Panc1 (cell line): ENCODE measurements at regions not wholly inside any gene's neighbourhood (a gene's known extent, or its start where the extent isn't known, plus 50 kb on each side); places are given as distances from the start of the nearest gene placed in this dataset.

Source experiments
- ATAC-seq: fragments of 200-7000 bp; cut with Tn5 transposase; 2 replicates; pipeline ENCODE4 v1.9.1; 2020; ENCODE audit warnings: mild to moderate bottlenecking, moderate library complexity
- BruUV-seq: library from RNA; stranded (reverse); fragments of 400-500 nt; replicated peaks from 2 replicates; lab custom pipeline; 2021; lab: Mats Ljungman, UMichigan
- CTCF ChIA-PET: fragments of 300-600 bp; sonication (Branson Sonifier 250); formaldehyde crosslinking; loops from one replicate; lab custom pipeline; 2022; ENCODE audit warnings: antibody characterized with exemption; lab: Charles Lee
- POLR2A ChIA-PET: fragments of 300-600 bp; sonication (Branson Sonifier 250); formaldehyde crosslinking; loops from one replicate; lab custom pipeline; 2022; ENCODE audit warnings: antibody characterized with exemption; lab: Charles Lee
- DNase-seq: peaks from one replicate; pipeline ENCODE4 v3.0.0-alpha.2; 2010; ENCODE audit warnings: low read depth, low spot score
- H3K27ac ChIP-seq: 2 replicates; pipeline ENCODE4 v1.5.1; 2011; ENCODE audit warnings: mild to moderate bottlenecking, low read length, inconsistent platforms
- H3K27me3 ChIP-seq: fragments of 200-500 bp; sonication (Bioruptor generic); 2 replicates; pipeline ENCODE4 v1.6.0; 2014; ENCODE audit warnings: low read length, inconsistent platforms; ENCODE audit not compliant: control insufficient read depth, insufficient read depth
- H3K36me3 ChIP-seq: fragments of 200-500 bp; sonication (Bioruptor generic); 2 replicates; pipeline ENCODE4 v1.5.1; 2014; ENCODE audit warnings: inconsistent platforms, mild to moderate bottlenecking, low read length, moderate library complexity; ENCODE audit not compliant: control insufficient read depth, insufficient read depth
- H3K4me1 ChIP-seq: 2 replicates; pipeline ENCODE4 v1.5.1; 2011; ENCODE audit warnings: inconsistent platforms, mild to moderate bottlenecking, low read length, moderate library complexity; ENCODE audit not compliant: control insufficient read depth, insufficient read depth
- H3K4me3 ChIP-seq, 2 experiments: 2 replicates each; pipeline ENCODE4 v1.5.1; 2011 to 2012; ENCODE audit warnings: low read depth in 2 of 2, low read length in 2 of 2, mild to moderate bottlenecking in 2 of 2, inconsistent platforms in 1 of 2, moderate library complexity in 1 of 2
- H3K9me3 ChIP-seq: fragments of 200-500 bp; sonication (Bioruptor generic); 2 replicates; pipeline ENCODE4 v1.5.1; 2014; ENCODE audit warnings: low read depth, mild to moderate bottlenecking, inconsistent platforms, low read length, moderate library complexity; ENCODE audit not compliant: control insufficient read depth, insufficient read depth
- CTCF ChIP-seq: fragments of 450-650 bp; IDR thresholded peaks from 2 replicates; pipeline ENCODE4 v1.5.1; 2017; ENCODE audit warnings: mild to moderate bottlenecking
- POLR2AphosphoS5 ChIP-seq: IDR thresholded peaks from 2 replicates; pipeline ENCODE4 v1.6.1; 2012; ENCODE audit warnings: mild to moderate bottlenecking, low read depth, low read length, moderate library complexity
- REST ChIP-seq, 2 experiments: IDR thresholded peaks; 2 replicates each; pipeline ENCODE4 v1.6.1; 2011 to 2012; ENCODE audit warnings: low read depth in 2 of 2, control low read depth in 1 of 2, low read length in 1 of 2, mild to moderate bottlenecking in 1 of 2, moderate library complexity in 1 of 2; ENCODE audit not compliant: insufficient read depth in 1 of 2
- SIN3A ChIP-seq: IDR thresholded peaks from 2 replicates; pipeline ENCODE4 v1.6.1; 2012; ENCODE audit warnings: low read depth, mild to moderate bottlenecking, low read length, moderate library complexity, borderline replicate concordance; ENCODE audit not compliant: insufficient read depth
- TCF7L2 ChIP-seq: IDR thresholded peaks from 2 replicates; pipeline ENCODE4 v1.6.1; 2011; ENCODE audit warnings: mild to moderate bottlenecking, low read depth, low read length, inconsistent platforms
- in situ Hi-C: cut with HindIII; loops from 2 replicates; pipeline ENCODE4 v1.10.0; 2016; ENCODE audit warnings: low sequenced_read_pairs, low pct_unique_long_range_greater_than_20kb
- intact Hi-C: fragments of 100-400 bp; cut with micrococcal nuclease; formaldehyde crosslinking; loops from one replicate; pipeline ENCODE4 v1.10.0; 2022; ENCODE audit not compliant: unreplicated experiment

GRCh38 chr9:82404881-82405280, 416.3 kb downstream of the SPATA31D1 start:
- Histone ChIP-seq H3K27ac (no peak overlapping the region), H3K27me3 (no peaks in the 10 kb centered on the region), H3K36me3 (no peaks in the 10 kb centered on the region), H3K4me1 (no peaks in the 10 kb centered on the region), H3K9me3 (no peaks in the 10 kb centered on the region), H3K4me3 (no peak overlapping the region)
- intact Hi-C loops: no loop called here
- in situ Hi-C loops: no loop called here
- BruUV-seq: no TSS peak
- no peak for ATAC-seq
- DNase-seq: no peak
- ChIA-PET CTCF (no interaction called here), POLR2A (no interaction called here)
- TF ChIP-seq TCF7L2 (no peak), REST (IDR thresholded peaks at IDR 0.05; ENCODE audit: insufficient read depth in 1 of 2, low read depth in 2 of 2, low read length in 1 of 2) (no peak), SIN3A (no peak), CTCF (no peak), POLR2AphosphoS5 (no peak)

- intact Hi-C loops: no loop called here
- no peak overlapping the region for H3K27ac ChIP-seq
- ChIA-PET POLR2A (no interaction called here), CTCF (no interaction called here)
- TF ChIP-seq CTCF: no peak
- no peak for TF ChIP-seq TCF7L2
- no peak for TF ChIP-seq REST (IDR thresholded peaks at IDR 0.05; ENCODE audit: insufficient read depth in 1 of 2, low read depth in 2 of 2, low read length in 1 of 2)
- no peak for TF ChIP-seq SIN3A
- TF ChIP-seq POLR2AphosphoS5: no peak
- no peaks in the 10 kb centered on the region for H3K4me1 ChIP-seq
- H3K4me3 ChIP-seq: no peak overlapping the region
- H3K9me3 ChIP-seq: no peaks in the 10 kb centered on the region
- BruUV-seq: no TSS peak
- no peaks in the 10 kb centered on the region for H3K27me3 ChIP-seq
- DNase-seq (no peak), ATAC-seq (no peak)
- no peaks in the 10 kb centered on the region for H3K36me3 ChIP-seq
- in situ Hi-C loops: no loop called here
Measured at GRCh38 chr9:82406456-82407085, 418.0 kb downstream of the SPATA31D1 start.
